HUES48 (cell line): ENCODE measurements at regions not wholly inside any gene's neighbourhood (a gene's known extent, or its start where the extent isn't known, plus 50 kb on each side); places are given as distances from the start of the nearest gene placed in this dataset.

Experiments
- H3K27ac ChIP-seq: one replicate; pipeline ENCODE4 v1.7.0; 2013; ENCODE audit warnings: low read depth, low read length, inconsistent platforms
- H3K27me3 ChIP-seq: 2 replicates; pipeline ENCODE4 v1.6.1; 2013; ENCODE audit warnings: mild to moderate bottlenecking, low read length; ENCODE audit not compliant: control insufficient read depth, insufficient read depth
- H3K36me3 ChIP-seq: 2 replicates; pipeline ENCODE4 v1.6.1; 2013; ENCODE audit warnings: low read length; ENCODE audit not compliant: control insufficient read depth, insufficient read depth
- H3K4me1 ChIP-seq: 2 replicates; pipeline ENCODE4 v1.6.1; 2013; ENCODE audit warnings: mild to moderate bottlenecking, low read length; ENCODE audit not compliant: control insufficient read depth, insufficient read depth
- H3K4me3 ChIP-seq: 2 replicates; pipeline ENCODE4 v1.5.1; 2013; ENCODE audit warnings: mild to moderate bottlenecking, low read depth, low read length
- H3K9ac ChIP-seq: 2 replicates; pipeline ENCODE4 v1.6.1; 2013; ENCODE audit warnings: mild to moderate bottlenecking, low read depth, low read length, moderate library complexity
- H3K9me3 ChIP-seq: 2 replicates; pipeline ENCODE4 v1.6.1; 2013; ENCODE audit warnings: low read length; ENCODE audit not compliant: control insufficient read depth, insufficient read depth

DNA sequence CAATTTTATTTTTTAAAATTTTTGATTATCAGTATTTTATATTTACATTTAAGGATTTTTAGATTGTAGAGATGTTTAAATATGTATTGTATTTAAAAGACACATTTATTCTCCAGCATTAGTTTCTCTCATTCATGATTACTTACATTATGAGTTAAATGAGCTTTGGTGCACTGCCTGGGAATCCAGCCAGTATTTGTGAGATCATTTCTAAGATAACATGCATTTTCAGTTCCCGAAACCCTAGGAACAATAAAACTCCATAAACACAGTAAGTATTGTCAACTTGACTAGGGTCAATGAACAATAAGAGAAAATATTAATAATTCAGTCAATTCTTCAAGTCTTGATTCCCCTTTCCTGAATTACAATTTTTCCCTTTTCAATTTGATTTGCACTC lies 403.3 kb downstream of the PLK2 start:
- no peaks in the 10 kb centered on the region for H3K36me3 ChIP-seq
- no peaks in the 10 kb centered on the region for H3K4me1 ChIP-seq
- H3K9me3 ChIP-seq, result no peaks in the 10 kb centered on the region; the same call in 1 of the 2 replicates
- no peaks in the 10 kb centered on the region for H3K27me3 ChIP-seq
- no peak overlapping the region for H3K27ac ChIP-seq
- no peak overlapping the region for H3K9ac ChIP-seq
- H3K4me3 ChIP-seq, result no peak overlapping the region

DNA sequence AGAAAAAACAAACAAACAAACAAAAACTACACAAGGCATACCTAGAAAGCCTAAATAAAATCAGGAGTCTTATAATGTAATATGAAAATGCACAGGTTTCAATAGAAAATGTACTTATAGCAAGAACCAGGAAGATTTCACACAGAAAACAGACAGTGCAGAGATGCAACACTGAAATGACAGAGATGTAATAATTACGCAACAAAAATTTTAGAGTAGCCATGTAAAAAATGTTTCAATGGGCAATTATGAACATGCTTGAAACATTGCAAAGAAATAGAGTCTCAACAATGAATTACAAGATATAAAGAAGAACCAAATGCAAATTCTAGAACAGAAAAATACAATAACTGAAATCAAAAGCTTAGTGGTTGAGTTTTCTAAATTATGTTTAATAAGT lies 405.9 kb downstream of the PLK2 start:
- H3K27me3 ChIP-seq, result no peaks in the 10 kb centered on the region
- H3K4me1 ChIP-seq, result no peaks in the 10 kb centered on the region
- H3K4me3 ChIP-seq, result no peak overlapping the region
- no peaks in the 10 kb centered on the region for H3K36me3 ChIP-seq
- no peak overlapping the region for H3K9ac ChIP-seq
- no peak overlapping the region for H3K27ac ChIP-seq
- H3K9me3 ChIP-seq, result no peaks in the 10 kb centered on the region; the same call in 1 of the 2 replicates

GRCh38 chr5:58048954-58049353 lies 410.9 kb downstream of the PLK2 start:
- Histone ChIP-seq H3K36me3 (no peaks in the 10 kb centered on the region), H3K27ac (no peak overlapping the region), H3K4me1 (no peaks in the 10 kb centered on the region), H3K4me3 (no peak overlapping the region), H3K9ac (no peak overlapping the region), H3K9me3 (no peaks in the 10 kb centered on the region), H3K27me3 (no peaks in the 10 kb centered on the region)

GRCh38 chr5:58048185-58048925 lies 411.5 kb downstream of the PLK2 start:
- H3K4me3 ChIP-seq, result no peak overlapping the region
- H3K4me1 ChIP-seq, result no peaks in the 10 kb centered on the region
- H3K27me3 ChIP-seq, result no peaks in the 10 kb centered on the region
- H3K9me3 ChIP-seq, result no peaks in the 10 kb centered on the region
- no peak overlapping the region for H3K9ac ChIP-seq
- no peaks in the 10 kb centered on the region for H3K36me3 ChIP-seq
- no peak overlapping the region for H3K27ac ChIP-seq

- H3K9me3 ChIP-seq, result no peaks in the 10 kb centered on the region
- H3K27ac ChIP-seq, result no peak overlapping the region
- H3K4me3 ChIP-seq, result no peak overlapping the region
- no peaks in the 10 kb centered on the region for H3K36me3 ChIP-seq
- H3K27me3 ChIP-seq, result no peaks in the 10 kb centered on the region
- no peak overlapping the region for H3K9ac ChIP-seq
- H3K4me1 ChIP-seq, result no peaks in the 10 kb centered on the region
These were observed 413.5 kb downstream of the PLK2 start for GRCh38 chr5:58046371-58046770.

GRCh38 chr5:58044166-58044565 lies 415.7 kb downstream of the PLK2 start:
- no peaks in the 10 kb centered on the region for H3K9me3 ChIP-seq
- H3K4me1 ChIP-seq, result no peaks in the 10 kb centered on the region
- H3K27me3 ChIP-seq, result no peaks in the 10 kb centered on the region
- H3K27ac ChIP-seq, result no peak overlapping the region
- H3K9ac ChIP-seq, result no peak overlapping the region
- no peak overlapping the region for H3K4me3 ChIP-seq
- H3K36me3 ChIP-seq, result no peaks in the 10 kb centered on the region

DNA sequence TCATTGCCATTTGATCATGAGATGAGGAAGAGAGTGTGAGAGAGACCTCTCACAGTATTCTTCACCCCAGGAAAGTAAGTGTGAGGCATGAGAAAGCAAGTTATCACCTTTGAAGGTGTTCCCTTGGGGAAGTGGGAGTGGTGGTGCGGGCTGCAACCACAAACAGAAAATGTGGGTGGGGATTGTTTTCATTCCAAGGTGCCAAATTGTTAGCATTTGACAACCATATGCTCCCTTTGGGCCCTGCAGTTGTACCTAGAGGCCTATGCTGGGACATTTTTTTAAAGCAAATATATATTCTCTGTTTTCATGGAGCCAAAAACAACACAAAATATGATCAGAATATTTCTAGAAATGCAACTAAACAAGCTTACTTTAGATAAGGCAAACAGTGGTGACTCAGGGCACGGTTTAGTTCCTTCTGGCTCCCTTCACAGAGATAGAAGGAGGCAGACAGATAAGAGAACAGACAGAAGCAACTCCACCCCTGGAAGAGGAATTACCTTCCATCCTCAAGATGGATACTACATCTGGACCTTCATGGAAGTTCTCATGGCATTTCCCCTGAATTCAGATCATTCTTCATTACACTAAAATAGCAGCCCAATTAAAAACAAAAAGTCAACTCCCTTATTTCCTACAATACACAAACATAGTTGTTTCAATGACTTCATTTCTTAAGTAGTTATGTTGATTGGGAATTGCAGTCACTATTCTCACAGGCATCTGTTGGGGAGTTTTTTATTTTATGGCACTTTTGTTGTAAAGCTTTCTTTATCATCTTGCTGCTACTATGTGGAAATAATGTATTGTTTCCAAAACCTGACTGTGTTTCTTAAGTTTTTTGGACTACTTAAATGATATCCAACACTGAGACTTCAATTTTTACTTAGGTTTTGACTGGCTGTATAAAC lies 416.6 kb downstream of the PLK2 start:
- H3K36me3 ChIP-seq, result no peaks in the 10 kb centered on the region
- H3K9me3 ChIP-seq, result no peaks in the 10 kb centered on the region
- no peaks in the 10 kb centered on the region for H3K4me1 ChIP-seq
- no peak overlapping the region for H3K27ac ChIP-seq
- H3K4me3 ChIP-seq, result no peak overlapping the region
- H3K27me3 ChIP-seq, result no peaks in the 10 kb centered on the region
- H3K9ac ChIP-seq, result no peak overlapping the region

DNA sequence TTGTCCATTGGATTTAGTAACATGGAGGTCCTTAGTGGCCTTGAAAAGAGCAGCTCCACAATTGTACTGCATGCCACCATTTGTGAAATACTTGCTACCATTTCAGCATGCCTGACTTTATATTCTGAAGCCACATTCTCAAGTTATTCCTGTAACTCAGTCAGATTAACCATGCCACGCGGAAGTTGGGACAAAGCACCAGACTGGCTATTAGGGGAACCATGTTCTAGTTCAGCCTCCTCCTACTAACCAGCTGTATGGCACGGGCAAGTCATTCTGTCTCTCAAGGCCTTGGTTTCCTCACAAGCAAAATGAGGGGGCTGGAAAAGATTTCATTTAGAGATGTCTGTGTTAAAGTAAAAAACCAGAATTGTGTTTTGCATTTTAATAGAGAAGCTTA lies 418.0 kb downstream of the PLK2 start:
- Histone ChIP-seq H3K4me1 (no peaks in the 10 kb centered on the region), H3K27ac (no peak overlapping the region), H3K9ac (no peak overlapping the region), H3K36me3 (no peaks in the 10 kb centered on the region), H3K4me3 (no peak overlapping the region), H3K9me3 (no peaks in the 10 kb centered on the region), H3K27me3 (no peaks in the 10 kb centered on the region)

- Histone ChIP-seq H3K4me1 (no peaks in the 10 kb centered on the region), H3K27me3 (no peaks in the 10 kb centered on the region), H3K4me3 (no peak overlapping the region), H3K36me3 (no peaks in the 10 kb centered on the region), H3K27ac (no peak overlapping the region), H3K9ac (no peak overlapping the region), H3K9me3 (no peaks in the 10 kb centered on the region)
These were observed 419.0 kb downstream of the PLK2 start for GRCh38 chr5:58040846-58041245.

DNA sequence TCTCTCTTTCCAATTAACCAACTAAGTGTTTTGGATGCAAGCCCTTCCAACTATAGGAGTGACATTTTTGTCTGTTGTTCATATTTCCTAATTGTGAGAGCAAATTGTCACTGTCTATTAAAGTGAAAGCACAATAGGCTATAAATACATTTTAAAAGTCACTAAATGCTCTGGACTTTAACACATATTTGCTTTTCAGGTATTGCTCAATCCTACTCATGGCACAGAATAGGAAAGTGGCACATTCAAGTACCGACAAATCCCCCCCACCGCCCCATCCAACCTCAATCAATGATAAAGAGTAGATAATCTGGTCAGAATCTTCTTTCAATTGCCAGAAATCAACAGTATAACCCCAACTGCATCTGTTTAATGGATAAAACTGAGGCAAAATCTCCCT lies 419.8 kb downstream of the PLK2 start:
- H3K36me3 ChIP-seq, result no peaks in the 10 kb centered on the region
- H3K4me1 ChIP-seq, result no peaks in the 10 kb centered on the region
- no peaks in the 10 kb centered on the region for H3K27me3 ChIP-seq
- no peaks in the 10 kb centered on the region for H3K9me3 ChIP-seq
- H3K9ac ChIP-seq, result no peak overlapping the region
- no peak overlapping the region for H3K27ac ChIP-seq
- H3K4me3 ChIP-seq, result no peak overlapping the region

DNA sequence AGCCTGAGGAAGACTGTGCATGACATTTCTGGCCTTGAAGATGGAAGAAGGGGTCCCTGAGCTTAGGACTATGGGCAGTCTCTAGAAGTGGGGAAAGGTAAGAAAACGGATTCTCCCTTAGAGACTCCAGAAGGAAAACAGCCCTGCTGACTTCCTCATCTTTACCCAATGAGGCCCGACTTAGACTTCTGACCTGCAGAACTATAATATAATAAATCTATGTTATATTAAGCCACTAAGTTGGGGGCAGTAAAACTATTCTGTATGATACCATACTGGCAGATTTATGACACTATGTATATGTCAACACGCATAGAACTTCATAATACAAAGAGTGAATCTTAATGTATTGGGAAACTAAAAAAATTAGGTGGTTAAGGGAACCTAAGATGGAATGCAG lies 422.0 kb downstream of the PLK2 start:
- H3K4me1 ChIP-seq, result no peaks in the 10 kb centered on the region
- no peaks in the 10 kb centered on the region for H3K36me3 ChIP-seq
- H3K9ac ChIP-seq, result no peak overlapping the region
- H3K27me3 ChIP-seq, result no peaks in the 10 kb centered on the region
- no peak overlapping the region for H3K4me3 ChIP-seq
- H3K27ac ChIP-seq, result no peak overlapping the region
- no peaks in the 10 kb centered on the region for H3K9me3 ChIP-seq
